Femur (tissue), 1 donor: ENCODE measurements at regions not wholly inside any gene's neighbourhood (a gene's known extent, or its start where the extent isn't known, plus 50 kb on each side); places are given as distances from the start of the nearest gene placed in this dataset.
A peak's percentile ranks its signal among the peaks of the same experiment; 100 is the strongest.

Experiments used
- DNase-seq: peaks from one replicate; pipeline ENCODE4 v3.0.0-alpha.2; 2017

DNA sequence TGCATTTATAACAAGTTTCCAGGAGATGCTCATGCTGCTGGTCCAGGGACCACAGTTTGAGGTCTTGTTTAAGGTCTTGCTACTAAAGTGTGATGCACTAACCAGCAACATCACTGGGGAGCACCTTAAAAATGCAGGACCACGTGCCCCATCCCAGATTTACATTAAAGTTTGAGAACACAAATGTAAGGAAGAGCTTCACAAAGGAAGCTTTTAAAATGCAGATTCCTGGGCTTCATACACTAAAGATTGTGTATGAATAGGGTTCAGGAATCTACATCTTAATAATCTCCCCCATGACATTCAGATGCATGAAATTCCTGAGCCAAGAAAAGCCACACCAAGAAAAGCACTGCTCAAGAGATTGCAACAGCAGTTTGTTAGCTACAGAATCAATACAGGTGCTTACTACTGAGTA lies 235.3 kb upstream of the TANK start:
- DNase-seq, result no peak

DNA sequence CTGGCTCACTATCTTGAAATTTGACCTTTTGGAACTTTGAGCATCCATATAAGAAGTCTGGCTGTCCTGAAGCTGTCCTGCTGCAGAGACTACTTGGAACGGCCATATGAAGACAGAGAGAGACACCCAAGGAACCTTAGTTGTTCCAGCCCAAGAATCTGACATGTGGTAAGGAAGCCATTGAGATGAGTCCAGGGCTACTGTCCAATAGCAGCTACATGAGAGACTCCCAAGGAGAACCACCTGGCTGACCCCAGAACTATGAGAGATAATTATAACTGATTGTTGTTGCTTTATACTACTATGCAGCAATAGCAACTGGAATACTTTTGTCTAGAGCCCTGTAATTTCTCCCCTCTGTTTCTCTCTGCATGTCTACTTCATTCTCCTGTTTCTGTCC lies 234.3 kb upstream of the TANK start:
- DNase-seq, result no peak

- no peak for DNase-seq
Observed at GRCh38 chr2:160927324-160927723, 232.9 kb upstream of the TANK start.

DNA sequence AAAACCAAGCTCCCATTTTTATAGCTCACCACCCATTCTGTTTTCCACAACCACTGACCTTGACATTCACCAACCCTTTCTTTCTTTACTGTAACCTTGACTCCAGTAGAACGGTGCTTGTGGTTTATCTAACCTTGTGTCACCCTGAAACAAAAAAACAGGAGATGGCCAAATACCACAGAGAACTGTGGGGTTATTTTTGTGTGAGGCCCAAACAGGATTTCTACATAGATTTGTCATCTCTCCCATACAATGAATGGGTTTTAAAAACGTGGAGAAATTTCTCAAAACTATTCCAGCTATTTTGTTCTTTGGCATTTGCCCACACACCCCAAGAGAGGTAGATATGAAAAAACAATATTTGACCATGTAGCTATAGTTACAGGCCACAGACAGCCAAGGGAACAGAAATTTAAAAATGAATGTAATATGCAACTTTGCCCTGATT lies 231.3 kb upstream of the TANK start:
- DNase-seq, result no peak

DNA sequence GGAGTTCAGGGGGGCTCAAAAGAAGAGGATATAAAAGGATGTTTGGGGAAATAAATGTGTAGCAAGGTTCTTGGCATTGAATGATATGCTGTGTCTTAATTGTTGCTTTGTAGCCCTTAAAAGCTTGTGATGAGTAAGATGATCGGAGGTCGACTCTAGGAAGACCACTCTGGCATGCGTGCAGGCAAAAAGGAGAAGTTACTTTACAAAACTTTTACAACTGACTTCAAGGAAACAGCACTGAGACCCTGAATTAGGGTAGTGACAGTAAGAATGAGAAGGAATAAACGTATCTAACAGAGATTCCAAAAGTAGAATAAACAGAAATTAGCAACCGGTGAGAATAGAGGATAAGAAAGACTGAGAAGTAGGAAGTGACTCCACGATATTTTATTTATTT lies 228.7 kb upstream of the TANK start:
- DNase-seq, result no peak

DNA sequence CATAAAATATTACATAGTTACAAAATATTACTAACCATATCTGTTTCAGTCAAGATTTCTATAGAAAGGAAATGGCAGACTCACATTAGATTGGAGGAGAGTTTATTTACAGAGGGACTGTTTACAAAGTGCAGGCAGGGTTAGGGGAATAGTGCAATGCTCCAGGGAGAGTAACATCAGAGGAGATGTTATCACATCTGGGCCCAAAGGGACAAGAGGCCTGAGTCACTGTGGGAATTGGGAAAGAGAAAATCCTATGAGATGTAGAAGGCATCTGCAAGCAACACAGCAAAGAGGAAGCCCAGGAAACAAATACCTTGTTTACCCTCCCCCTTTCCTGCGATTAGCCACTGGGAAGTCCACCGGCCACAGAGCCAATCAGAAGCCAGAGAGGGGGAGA lies 227.3 kb upstream of the TANK start:
- DNase-seq, result no peak

GRCh38 chr2:160934263-160934662 lies 226.0 kb upstream of the TANK start:
- DNase-seq, result no peak

- DNase-seq, result no peak
Observed at GRCh38 chr2:160934991-160935390, 225.2 kb upstream of the TANK start.

DNA sequence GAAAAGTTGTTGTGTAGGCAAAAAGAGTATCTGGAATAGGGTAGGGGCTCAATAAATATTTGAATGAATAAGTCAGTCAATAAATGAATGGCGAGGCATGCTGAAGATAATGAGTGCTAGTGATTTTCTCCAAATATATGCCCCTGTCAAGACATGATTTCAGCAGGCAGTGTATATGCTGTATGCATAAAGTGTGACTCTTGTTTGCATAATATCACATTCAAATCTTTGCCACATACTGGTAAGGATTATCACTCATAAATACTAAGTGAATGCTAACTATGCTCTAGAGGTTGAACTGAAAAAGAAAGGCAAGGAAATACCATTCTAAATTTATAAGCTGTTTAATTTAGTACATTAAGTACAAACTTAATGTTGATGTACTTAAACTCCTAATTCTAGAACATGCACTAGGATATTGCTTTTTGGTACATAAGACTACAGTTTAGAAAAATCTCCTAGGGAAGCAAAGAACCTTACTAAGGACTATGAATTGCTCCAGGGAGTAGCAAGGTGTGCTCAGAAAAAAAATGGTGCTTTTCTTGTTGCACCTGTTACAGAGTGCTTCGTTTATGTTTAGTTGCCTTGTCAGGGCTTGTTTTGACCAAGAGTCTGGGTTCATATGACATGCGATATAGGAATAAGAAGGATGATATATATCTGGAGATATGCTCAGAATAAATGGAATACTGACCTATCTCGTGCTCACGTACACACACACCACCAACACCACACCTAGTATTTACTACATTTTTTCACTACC lies 224.0 kb upstream of the TANK start:
- DNase-seq, result no peak

GRCh38 chr2:160940271-160940670 lies 220.0 kb upstream of the TANK start:
- DNase-seq, result no peak

- no peak for DNase-seq
Observed at GRCh38 chr2:160940699-160941098, 219.5 kb upstream of the TANK start.

DNA sequence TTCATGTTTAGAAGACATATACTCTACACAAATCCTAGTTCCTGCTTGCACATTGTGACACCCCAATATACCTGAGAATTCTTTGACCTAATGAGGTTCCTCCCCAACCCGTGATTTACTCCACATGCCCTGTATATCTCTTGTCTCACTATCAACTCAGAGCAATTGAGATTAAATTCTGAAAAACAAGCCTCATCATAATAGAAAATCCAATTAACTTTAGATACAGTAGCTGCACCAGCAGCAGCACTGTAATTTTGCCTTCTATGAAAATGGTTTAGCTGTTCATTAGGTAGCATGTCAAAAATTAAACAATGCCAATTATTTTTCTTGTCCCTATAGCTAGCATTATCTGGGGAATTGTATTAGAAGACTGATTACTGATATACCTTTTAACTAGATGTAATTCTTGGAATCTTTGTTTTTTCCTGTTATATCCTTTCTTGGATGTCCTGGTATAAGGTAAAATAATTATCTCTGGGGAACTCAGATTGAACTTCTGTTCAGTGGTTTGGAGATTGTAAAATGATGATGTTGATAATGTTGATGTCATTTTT lies 218.9 kb upstream of the TANK start:
- no peak for DNase-seq

DNA sequence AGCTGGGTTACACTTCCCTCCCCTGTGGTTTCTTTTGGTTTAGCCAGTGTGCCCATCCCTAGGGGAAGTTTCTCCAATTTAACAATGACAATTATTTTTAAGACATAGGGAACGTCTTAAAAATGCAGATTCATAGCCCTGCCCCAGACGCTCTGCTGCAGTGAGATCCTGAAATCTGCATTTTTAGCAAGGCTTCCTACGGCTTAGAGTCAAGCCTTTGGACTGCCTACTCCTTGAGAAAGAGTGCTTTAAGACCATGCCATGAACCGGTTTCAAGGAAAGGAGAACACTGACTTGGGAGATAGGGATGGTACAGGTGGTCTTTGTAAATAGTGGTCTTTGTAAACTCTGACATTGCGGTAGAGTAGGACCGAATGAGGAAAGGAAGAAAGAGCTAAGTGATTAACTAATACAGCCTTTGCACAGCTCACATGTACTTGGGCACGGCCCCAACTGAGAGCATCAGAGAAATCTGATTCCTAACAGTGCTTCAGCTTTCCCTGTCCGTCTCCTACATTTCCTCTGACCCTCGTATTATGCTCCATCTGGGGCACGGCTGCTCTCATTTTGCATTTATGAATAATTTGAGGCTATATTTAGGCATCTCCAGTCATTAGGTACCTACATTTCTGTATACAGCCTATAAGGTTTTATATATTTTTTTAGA lies 217.6 kb upstream of the TANK start:
- DNase-seq, result peak; percentile 44

DNA sequence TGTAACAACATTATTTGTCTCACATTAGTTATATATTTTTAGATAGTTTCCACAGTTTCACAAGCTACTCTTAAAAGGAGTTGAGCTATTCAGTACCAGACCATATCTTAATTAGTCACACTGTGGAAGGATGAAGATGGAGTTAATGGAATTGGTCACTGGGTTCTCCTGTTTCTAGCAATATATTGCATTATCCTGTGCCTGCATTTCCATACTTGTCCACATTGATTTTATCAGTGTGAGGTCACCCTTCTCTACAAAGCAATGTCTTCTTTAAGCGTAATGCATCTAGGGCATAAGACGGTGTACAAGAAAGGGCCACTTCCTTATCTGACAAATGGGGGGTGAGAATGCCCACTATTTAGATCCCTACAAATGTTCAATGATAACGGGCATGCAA lies 216.8 kb upstream of the TANK start:
- no peak for DNase-seq

DNA sequence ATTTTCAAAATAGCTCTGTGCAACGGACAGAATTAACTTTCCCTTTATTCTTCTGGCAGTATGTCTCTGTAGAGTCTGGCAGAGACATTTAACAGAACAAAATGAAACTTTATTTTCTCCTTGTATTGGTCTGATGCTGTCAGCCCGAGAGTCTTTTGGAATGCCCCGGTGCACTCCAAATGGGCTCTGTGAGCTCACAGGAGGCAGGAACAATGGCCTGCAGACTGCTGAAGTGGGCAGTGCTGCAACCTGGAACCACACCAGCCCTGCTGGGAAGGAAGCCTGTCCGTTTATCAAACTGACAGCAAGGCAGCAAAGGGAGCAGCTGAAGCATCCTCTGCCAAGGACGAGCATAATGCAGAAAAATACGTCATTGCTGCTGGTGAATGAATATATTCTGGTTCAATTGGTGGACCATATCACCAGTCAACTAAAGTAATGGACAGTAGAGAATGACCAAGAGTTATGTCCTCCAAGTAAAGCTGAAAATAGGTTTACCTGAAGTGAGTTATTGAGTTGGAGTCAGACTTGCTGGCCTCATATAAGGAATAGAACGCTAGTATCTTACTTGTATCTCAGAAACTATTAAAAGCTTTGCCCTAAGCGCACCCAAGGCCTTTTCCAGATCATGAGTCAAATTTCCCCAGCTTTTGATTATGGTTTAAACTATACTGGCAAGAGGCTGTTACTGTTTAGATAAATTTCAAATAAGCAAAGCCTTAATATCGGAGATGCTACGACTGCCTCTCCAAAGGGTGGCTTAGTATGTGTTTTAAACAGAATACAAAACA lies 207.6 kb upstream of the TANK start:
- peak; percentile 78 for DNase-seq

DNA sequence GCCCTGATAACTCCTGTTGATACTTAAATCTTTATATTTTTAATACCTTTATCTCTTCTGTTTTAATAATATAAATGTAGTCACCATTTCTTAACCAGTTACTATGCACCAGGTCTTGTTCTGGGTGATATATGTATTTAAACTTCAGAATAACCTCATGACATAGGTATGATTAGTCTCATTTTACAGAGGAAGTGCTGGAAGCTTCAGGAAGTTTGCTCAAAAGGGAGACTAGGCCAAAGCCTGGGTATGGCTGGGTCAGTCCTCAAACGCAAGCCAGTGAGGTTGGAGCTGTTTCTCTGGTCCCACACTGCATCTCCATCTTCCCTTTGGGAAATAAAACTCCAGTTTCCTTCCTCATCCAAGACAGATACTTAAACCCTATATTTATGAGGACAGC lies 204.7 kb upstream of the TANK start:
- no peak for DNase-seq

DNA sequence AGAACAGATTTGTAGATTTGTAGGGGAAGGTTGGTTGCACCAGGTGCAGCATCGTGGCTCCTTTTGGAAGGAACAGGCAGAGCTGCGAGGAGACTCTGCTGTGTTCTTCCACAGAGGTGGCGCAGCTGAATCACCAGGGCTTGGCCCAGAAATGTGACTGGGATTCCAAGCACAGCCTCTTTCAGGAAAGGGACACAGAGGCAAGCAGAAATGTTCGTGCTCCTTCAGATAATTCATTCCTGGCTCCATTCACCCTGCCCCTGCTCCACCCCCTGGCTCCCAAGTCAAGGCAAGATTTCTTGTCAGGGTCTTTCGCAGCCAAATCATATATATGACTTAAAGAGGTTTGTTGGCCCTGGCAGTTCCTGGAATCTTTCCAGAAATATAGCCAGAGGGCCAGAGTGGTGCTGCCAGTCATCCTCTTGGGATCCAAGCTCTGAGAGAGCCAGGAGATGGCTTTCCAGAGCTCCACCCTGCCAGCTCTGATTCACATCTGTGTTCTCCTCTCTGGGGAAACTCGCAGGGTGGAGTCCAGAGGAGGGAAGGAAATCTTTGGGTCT lies 203.9 kb upstream of the TANK start:
- DNase-seq, result no peak

DNA sequence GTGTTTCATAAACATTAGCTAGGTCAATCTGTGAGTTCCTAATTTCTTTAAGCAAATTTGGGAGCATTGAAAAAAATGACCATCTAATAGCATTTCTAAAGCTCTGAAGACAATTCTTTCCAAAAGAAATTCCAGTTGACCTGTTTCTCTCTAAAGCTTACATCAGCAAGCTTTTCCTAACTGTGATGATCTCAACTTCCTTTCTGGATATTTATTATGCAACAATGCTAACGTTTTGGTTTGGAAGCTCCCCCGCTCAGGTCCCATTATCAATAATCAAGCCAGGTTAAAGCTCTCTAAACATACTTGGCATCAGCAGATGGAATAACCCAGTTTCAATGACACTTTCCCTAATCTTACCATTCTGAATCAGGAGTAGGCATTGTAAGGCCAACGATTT lies 196.3 kb upstream of the TANK start:
- DNase-seq, result no peak

GRCh38 chr2:160967523-160967922 lies 192.7 kb upstream of the TANK start:
- DNase-seq, result no peak

GRCh38 chr2:160968183-160968582 lies 192.0 kb upstream of the TANK start:
- DNase-seq, result no peak

DNA sequence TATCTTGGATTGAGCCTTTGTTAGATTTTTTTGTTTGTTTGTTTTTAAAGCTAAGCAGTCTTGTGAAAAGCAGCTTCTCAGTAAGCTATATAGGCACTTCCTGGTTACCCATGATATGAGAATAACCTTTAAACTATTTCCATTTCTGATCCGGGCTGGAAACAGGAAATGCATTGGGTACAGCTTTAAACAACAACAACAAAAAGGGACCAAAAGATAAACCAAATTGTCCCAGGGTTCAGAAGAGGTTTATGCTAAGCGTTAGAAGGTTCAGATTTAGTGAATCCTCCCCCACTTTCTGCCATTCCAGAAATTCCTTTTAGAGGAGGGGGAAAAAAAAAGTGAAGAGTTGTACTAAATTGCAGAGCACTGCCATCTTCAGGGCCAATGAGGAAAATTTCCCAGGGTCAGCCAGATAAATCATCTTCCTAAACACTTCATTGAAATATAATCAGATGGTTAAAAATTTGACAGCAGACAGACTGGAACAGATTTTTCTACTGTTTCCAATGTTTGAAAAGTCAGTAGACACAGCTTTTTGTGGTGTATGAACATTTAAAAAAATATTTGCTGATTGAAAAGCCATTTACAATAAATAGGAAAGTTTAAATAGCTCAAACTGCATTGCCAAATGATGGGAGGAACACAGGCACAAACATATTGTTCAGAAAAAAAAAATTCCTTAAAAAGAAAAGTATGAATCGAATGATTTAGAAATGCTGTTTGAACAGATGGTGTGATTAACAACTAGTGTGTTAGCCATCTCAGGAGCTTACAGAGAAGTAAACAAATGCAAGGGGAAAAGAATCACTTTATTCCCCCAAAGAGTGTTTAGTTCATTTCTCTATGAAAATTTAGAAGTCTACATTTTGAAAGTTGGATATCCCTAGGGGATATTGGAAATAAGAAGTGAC lies 189.9 kb upstream of the TANK start:
- peak; percentile 65 for DNase-seq

DNA sequence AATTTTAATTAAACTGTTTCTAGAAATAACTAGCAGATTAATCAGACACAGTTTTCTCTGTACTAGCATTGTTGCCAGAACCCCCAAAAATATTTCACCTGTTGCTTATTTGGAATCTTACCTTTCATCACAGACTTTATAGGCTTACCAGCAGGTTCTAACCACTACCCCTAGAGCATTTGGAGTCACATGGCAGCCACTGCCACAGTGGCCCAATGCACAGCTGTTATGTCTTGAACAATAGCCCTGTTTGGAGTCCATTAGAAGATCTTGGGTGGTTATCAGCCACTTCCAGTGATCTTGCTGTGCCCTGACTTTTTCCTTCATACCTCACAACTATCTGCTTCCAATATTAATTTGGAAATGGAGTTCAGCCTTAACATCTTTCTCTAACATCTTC lies 186.2 kb upstream of the TANK start:
- no peak for DNase-seq
